CD4-positive, alpha-beta T cell treated with Interleukin-12 subunit alpha and Interleukin-12 subunit beta, for 1 hour (primary cell): ENCODE measurements at regions not wholly inside any gene's neighbourhood (a gene's known extent, or its start where the extent isn't known, plus 50 kb on each side); places are given as distances from the start of the nearest gene placed in this dataset.

Experiments used
- DNase-seq: peaks from one replicate; pipeline ENCODE4 v3.0.0-alpha.2; 2020

DNA sequence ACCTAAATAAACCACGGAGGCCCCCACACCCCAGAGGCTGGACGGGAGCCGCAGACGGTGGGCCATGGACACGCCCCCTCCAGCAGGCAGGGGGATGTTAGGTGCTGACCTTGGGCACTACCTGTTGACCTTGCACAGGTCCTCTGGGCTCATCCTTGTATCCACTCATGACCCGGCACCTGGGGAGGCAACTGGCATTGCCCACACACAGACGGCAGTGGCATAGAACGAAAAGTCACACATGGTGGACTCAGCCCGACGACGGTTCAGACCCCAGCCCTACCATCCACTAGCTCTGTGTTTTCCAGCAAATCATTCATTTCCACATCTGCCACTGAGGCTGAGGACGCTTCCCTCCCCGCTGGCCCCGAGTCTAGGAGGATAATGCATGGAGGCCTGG, 247.7 kb upstream of the PPP2R2D start:
- no peak for DNase-seq

DNA sequence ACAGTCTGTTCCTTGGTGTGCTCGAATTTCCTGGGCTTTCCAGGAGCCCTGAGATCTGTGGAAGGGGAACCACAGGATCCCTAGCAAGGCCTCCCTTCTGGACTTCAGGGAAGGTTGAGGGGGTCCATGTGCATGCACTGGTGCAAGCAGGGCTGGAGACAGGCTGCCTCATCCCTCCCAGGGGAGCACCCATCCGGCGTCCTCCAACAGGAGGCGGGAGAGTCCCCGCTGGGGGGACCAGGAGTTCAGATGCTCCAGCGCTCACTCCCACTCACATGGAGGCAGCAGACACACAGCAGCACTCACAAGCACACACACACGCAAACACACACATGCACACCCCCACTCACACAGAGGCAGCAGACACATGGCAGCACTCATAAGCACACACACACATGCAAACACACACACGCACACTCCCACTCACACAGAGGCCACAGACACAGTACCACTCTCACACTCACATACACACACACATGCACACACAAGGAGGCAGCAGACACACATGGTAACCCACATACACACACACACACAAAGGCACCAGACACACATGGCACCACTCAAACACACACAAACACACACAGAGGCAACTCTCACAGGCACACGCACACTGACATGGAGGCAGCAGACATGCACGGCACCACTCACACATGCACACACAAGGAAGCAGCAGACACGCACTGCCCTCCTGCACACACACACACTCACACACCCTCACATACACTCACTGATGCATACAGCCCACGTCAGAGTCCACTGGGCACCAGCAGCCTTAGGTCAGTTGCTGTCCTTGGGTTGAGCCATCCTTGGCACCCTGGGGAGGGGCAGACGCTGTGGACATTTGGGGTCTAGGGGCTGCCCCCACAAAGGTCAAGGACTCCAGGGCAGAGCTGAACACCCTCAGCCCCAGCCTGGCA, 247.0 kb upstream of the PPP2R2D start:
- no peak for DNase-seq

DNA sequence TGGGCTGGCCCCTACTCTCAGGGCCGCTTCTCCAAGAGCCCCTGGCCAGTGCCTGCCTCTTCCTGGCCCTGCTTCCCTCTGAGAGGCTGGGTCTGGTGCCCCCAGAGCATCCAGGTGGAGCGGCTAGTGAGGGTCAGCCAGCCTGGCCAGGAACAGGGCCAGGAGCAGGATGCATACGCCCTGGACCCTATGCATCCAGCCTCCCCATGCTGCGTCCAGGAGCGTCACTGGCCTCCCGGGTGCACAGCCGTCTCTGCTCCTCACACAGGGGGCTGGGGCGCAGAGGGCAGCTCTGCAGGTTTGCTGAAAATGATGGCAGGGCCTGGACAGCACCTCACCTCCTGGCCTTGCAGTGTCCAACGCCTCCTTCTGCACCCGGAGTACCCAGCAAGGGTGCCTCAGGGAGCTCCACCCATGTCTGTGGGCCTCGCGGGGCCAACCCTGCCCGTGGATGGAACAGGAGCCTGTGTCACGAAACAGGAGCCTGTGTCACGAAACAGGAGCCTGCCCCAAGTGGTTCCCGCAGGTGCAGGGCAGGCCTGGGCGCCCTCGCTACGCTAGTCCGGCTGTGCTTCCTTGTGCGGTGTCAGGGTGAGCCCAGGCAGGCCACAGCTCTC, 246.2 kb upstream of the PPP2R2D start:
- DNase-seq: no peak

DNA sequence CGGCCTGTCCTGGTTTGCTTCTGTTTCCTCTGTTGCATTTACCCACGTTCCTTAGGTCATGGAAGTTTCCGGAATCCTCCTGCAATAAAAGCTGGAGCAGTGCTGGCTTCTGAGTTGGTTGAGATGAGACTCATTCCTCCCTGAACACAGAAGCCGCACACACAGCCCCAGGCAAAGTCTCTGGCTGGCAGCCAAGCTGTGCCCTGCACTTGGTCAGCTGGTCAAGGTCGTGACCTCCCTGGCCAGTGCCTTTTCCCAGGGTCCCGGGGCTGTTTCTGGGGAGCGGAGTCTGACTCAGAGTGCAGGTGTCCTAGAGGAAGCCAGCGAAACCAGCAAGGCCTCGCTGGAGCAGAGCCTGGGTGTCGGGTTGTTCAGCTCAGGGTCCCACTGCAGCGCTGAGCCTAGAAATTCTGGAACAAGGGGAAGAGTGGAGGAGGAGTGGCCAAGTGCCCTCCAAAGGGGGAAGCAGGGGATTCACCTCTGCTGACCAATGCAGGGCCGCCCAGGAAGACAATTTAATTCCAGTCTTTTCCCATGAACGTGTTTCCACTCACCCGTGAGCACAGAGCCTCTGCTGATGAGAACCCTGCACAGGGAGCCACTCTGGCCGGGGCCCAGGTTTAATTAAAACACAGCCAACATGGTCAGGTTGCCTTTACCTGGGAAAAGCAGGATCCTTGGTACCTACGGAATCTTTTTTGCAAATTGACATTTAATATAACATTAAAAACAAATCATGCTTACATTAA, 245.5 kb upstream of the PPP2R2D start:
- no peak for DNase-seq

DNA sequence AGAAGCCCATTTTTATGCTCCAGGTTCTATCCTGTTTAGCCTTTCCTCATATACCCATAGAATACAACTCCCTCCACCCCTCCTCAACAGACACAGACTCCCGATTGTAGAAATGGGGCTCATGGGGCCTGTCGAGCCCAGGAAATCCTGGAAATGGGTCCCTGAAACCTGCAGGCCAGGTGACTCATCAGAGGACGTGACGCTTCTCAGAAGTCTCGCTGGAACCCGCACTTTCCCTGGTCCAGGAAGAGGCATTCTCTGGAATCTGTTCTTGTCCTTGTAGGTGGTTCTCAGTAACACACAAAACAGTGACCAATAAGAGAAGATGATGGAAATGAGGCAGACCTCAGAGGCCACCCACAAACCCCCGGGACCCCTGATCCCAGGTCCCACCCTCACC, 244.8 kb upstream of the PPP2R2D start:
- no peak for DNase-seq

DNA sequence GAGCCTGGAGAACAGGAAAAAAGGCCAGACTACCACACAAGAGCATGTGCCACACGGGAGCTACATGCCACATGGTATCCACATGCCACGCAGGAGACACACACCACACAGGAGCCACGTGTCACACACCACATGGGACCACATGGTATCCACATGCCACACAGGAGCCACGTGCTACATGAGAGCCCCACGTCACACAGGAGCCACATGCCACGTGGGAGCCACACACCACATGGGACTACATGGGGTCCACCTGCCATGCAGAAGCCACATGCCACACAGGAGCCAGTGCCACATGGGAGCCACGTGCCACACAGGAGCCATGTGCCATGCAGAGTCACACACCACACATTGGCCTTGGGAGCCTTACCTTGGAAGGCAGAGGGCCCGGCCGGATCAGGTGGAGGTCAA, 244.4 kb upstream of the PPP2R2D start:
- DNase-seq: no peak

DNA sequence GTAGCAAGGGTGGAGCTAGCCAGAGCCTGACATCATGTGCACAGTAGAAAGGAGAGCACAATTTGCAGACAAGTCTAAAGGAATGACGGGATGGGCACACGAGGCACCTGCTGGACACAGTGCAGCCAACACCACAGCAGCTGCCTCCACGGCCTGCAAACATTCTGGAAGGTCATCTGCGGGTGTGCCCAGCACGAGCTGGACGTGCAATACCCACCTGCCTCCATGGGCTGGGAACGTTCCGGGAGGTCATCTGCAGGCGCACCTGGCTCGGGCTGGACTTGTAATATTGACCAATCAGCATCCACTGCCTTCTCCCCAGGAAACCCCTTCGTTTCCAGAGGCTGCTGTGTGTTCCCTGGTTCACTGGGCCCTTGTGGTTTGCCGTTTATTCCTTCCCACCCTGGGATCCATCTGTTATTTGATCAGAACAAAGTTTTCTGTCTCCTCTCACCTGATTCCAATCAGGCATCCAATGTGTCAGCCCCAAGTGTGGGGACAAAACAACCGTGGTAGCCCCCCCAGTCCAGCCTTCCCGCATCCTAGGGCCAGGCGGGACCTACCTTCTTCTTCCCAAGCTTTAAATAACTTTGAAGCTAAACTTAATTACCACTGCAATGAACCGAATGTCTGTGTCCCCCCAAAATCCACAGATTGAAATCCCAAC, 243.4 kb upstream of the PPP2R2D start:
- no peak for DNase-seq

DNA sequence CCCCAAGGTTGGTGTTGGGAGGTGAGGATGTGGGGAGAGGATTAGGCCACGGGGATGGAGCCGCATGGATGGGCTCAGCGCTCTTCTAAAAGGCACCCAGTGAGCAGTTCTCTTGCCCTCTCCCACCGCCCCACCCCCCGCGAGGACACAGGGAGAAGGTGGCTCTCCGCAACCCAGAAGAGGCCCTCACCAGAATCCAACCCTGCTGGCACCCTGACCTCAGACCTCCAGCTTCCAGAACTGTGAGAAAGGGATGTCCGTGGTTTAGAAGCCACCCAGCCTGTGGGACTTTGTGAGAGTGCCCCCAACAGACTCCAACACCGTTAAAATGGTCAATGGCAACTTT, 242.8 kb upstream of the PPP2R2D start:
- no peak for DNase-seq

DNA sequence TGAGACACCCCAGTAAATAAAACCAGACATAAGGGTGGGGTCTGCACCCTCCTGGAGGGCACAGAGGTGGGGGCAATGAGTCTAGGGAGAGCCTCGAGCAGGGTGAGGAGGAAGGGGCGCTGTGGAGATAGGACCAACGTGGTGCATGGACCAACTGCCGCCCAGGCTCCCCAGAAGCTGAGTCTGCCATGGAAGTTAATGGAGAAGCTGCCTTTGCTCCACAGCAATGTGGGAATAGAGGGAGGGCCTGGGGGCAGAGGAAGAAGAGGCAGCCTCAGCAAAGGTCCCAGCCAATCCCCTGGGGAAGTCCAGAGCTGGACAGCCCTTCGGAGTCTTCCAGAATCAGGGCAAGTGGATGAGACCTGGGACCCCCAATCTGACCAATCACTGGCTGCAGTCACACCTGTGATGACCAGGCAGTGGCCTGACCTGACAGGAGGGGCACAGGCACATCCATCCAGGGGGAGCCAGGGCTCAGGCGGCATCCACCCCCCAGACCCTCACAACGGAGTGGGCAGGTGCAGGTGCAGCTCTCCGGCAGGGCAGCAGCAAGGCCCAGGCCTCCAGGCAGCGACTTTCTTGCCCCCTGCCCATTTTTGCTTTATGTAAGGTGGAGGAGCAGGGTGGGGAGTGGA, 242.2 kb upstream of the PPP2R2D start:
- no peak for DNase-seq

DNA sequence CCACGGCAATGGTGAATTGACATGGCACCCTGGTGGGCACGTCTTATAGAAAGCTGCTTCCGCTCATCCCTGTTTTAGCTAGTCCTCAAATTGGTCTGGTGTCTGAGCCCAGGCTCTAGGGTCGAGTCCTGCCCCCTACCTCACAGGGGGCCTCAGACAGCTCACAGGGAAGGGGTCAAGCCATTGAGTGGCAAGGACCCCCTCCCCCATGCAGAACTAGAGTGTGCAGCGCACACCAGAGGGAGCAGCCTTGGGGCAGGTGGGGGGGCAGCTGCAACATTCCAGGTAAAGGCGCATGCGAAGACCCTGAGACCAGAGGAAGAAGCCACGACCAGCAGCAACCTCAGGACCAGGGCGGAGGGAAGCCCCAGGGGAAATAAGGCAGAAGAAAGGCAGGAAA, 240.4 kb upstream of the PPP2R2D start:
- DNase-seq: no peak

DNA sequence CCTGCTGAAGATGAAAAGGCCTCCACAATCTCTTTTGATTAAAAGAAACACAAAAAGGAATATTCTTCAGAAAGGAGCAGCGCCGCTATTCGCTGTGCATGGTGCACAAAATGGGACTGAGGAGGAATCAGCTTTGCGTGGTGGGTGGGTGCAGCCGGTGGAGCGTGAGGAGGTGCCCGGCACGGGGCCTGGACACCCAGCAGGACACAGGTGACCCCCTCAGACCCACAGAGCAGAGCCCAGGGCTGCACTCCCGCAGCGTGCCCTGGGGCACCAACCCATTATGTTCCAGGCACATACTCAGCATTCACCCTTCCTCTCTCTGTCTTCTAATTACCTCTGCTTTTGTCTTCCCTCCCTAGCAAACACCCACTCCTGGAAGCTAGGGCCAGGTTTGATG, 238.0 kb upstream of the PPP2R2D start:
- no peak for DNase-seq

DNA sequence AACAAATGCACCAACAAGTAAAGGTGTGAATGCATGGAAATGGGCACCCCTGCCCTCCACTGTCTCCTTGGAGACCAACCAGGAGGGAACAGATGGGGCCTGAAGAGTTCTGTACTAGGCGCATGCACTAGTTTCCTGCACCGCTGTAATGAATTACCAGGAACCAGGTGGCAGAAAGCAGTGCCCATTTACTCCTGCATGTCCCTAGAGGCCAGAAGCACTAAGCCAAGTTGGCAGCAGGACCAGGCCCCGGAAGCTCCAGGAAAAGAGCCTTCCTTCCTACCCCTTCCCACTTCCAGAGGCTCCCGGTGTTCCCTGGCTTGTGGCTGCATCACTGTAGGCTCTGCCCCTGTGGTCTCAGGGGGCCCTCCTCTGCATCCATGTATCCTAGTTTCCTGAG, 237.5 kb upstream of the PPP2R2D start:
- DNase-seq: no peak

DNA sequence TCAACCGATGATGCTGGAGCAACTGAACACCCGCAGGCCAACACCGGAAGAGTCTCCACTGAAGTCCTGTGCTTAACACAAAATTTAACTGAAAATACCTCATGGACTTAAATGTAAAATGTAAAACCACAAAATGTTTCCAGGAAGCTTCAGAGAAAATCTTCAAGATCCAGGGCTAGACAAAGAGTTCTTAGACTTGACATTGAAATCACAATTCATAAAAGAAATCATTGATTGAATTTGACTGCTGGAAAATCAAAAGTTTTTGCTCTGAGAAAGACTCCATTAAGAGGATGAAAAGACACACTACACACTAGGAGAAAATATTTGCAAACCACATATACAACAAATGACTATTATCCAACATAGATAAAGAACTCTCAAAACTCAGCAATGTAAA, 234.7 kb upstream of the PPP2R2D start:
- no peak for DNase-seq

DNA sequence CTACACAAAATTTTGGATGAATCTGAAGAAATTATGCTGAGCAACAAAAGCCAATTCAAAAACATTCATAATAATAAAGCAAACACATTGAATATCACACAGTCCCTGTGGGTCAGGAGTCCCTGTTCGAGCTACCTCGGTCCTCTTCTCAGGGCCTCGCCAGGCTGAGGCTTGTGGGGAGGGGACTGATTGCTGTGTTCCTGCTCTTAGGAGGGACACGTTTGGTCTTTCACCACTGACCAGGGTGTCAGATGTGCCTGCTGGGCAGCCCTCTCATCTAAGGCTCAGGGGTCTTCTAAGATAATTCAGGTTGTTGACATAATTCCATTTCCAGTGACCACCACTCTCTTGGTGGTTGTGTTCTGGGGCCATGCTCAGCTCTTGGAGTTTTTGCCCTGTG, 233.8 kb upstream of the PPP2R2D start:
- DNase-seq: no peak

DNA sequence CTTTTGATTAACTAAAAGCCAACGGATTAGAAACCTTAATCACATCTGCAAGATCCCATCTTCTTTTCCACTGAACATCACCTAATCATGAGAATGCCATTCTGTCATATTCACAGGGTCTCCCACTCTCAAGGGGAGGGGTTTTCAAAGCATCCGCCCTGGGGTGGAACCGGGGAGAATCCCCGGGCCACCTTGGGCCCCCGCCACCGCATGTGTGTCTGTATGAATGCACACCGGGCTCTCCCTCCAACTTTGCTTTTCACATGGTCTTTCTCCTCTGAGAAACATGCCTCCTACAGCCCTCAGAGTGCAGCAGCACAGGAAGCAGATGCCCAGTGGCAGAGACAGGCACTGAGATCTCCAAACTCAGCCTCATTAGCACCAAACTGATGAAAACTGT, 233.2 kb upstream of the PPP2R2D start:
- no peak for DNase-seq

DNA sequence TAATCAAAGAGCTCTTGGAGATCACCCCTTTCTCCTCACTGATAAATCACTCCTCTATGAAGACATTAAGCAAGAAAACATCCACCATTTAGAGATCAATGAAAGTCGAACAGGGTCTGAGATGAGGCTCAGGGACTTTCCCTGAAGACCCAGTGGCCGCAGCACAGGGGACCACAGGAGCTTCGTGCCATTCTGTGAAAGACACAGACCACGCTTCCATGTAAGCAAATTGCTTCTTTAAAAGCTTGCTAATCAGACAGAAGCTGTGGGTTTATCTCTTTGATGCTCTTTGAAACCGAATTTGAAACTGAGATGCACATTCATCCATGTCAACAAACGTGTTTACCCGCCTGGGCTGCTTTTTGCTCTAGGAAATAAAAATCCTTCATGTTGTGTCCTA, 231.9 kb upstream of the PPP2R2D start:
- no peak for DNase-seq

DNA sequence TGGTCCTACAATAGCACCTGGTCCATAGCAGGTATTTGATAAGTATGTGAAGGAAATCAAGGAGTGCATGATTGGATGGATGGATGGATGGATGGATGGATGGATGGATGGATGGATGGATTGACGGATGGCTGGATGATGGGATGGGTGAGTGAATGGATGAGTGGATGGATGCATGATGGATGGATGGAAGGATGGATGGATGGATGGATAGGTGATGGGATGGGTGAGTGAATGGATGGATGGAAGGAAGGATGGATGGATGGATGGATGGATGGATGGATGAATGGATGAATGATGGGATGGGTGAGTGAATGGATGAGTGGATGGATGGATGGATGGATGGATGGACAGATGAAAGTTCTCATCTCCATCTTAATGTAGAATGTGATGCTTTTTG, 231.0 kb upstream of the PPP2R2D start:
- DNase-seq: no peak

DNA sequence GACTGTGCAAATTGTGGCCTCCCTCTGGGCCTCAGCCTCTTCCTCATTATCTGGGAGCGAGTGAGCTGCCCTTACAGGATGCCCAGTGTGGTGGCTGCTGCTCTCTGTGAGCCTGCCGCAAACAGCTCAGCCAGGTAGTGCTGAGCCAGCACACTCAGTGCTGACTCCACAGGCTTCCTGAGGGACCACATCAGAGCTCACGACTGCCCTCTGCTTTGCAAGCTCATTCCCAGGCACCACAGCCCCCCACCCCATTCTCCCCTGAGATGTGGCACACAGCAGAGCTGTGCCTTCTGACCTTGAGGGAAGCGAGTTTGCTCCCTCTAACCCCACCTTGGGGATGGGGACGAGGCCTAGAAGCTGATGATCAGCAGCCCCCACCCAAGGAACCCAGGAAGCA, 230.5 kb upstream of the PPP2R2D start:
- DNase-seq: no peak

DNA sequence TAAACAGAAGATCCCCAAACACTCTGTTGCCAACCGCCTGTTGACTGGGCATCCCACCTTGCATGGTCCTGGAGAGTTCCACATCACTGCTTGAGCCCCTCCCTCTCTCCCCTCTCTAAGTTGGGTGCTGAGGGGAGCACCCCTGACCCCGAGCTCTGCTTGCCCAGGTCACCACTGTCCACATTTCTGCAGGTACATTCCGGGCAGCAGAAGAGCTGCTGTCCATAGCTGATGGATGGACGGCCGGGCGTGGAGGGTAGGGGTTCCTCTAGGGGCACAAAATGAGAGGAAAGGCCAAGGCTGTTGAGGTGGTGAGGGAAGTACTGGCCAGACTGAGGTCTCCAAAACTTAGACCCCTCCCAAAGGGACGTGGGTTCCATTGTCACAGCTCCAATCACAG, 227.4 kb upstream of the PPP2R2D start:
- no peak for DNase-seq

DNA sequence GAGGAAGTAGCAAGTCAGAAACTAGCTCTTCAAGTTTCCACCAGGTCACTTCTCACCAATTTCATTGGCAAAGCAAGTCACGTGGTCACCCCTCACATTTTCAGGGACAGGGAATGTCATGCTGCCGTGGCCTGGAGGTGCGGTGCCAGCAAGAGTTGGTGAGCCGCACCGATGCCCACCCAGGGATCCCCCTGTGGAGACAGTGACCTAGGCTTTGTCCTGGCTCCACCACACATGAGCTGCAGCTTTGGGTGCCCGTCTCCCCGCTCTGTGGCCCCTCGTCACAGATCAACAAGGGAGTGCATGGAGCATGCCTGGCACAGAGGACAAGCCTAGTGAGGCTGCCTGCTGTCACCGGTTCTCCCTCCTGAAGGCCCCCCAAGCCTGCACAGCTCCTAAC, 226.7 kb upstream of the PPP2R2D start:
- DNase-seq: no peak

DNA sequence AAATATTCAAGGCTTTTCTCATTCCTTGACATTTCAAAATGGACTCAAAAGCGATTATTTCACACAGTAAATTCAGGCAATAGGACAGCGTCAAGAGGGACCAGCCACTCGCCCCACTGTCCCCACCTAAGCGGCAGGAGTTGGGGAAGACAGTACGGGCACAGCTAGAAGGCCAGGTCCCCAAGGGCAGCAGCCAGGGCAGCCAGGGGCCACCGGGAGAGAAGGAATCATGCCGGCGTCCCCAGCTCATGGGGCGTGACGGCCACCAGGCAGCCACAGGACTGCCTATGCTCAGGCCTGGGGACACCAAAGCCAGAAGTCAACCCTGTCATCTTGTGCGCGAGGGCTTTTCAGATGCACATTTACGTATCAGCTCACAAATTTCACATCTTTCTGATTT, 225.7 kb upstream of the PPP2R2D start:
- DNase-seq: no peak

DNA sequence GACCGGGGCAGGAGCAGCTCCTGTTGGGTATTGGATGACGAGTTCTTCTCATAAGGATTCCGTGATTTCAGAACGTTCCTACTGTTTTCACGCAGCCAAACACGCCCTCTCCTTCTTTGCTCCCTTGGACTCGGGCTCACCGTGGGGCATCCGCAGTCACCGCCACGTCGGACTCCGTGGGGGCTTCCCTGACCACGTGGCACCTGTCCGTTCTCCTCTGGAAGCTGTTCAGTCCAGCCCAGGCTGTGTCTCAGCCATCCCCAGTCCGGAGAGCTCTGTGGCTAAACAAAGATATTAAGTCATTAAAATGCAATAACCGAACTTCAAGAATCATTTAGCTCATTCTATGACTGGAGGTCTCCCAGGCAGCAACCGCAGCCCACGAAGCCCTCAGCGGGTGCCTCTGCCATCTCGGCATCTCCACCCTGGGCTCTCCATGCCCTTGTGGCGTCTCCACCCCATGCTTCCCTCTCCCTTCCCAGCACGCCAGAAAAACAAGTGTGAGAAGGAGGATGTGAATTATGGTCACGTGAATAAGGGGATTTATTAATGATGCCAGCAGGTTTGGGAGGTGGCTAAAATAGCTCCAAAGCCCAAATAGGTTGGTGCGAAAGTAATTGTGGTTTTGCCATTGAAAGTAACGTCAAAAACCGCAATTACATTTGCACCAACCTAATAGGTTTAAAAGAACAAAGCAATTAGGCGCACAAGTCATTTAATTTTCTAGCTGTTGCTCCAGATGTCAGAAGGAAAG, 224.6 kb upstream of the PPP2R2D start:
- DNase-seq: no peak
